ENCODE measurements at regions not wholly inside any gene's neighbourhood (a gene's known extent, or its start where the extent isn't known, plus 50 kb on each side); places are given as distances from the start of the nearest gene placed in this dataset.
A peak's percentile ranks its signal among the peaks of the same experiment; 100 is the strongest.

GRCh38 chr13:68185444-68186141 lies 955.5 kb upstream of the PCDH9 start:
- in situ Hi-C loops (cut with MboI; ENCODE audit: low pct_unique_long_range_greater_than_20kb, low sequenced_read_pairs) = no loop called here
- no peak for DNase-seq

GRCh38 chr13:68176475-68176874 lies 946.3 kb upstream of the PCDH9 start:
- in situ Hi-C loops (cut with MboI; ENCODE audit: low pct_unique_long_range_greater_than_20kb, low sequenced_read_pairs) = no loop called here
- no peak for DNase-seq

- DNase-seq = no peak
- in situ Hi-C loops (cut with MboI; ENCODE audit: low pct_unique_long_range_greater_than_20kb, low sequenced_read_pairs) = no loop called here
These were observed 944.8 kb upstream of the PCDH9 start for GRCh38 chr13:68174893-68175292.

- in situ Hi-C loops (cut with MboI; ENCODE audit: low pct_unique_long_range_greater_than_20kb, low sequenced_read_pairs) = no loop called here
- DNase-seq = peak; percentile 9
These were observed 943.0 kb upstream of the PCDH9 start for GRCh38 chr13:68173111-68173510.

- DNase-seq = no peak
- in situ Hi-C loops (cut with MboI; ENCODE audit: low pct_unique_long_range_greater_than_20kb, low sequenced_read_pairs) = no loop called here
These were observed 940.8 kb upstream of the PCDH9 start for GRCh38 chr13:68170961-68171360.

GRCh38 chr13:68168448-68168847 lies 938.3 kb upstream of the PCDH9 start:
- no peak for DNase-seq
- in situ Hi-C loops (cut with MboI; ENCODE audit: low pct_unique_long_range_greater_than_20kb, low sequenced_read_pairs) = no loop called here

- in situ Hi-C loops (cut with MboI; ENCODE audit: low pct_unique_long_range_greater_than_20kb, low sequenced_read_pairs) = no loop called here
- DNase-seq = no peak
These were observed 930.3 kb upstream of the PCDH9 start for GRCh38 chr13:68160466-68160865.

- DNase-seq = no peak
- in situ Hi-C loops (cut with MboI; ENCODE audit: low pct_unique_long_range_greater_than_20kb, low sequenced_read_pairs) = no loop called here
These were observed 922.3 kb upstream of the PCDH9 start for GRCh38 chr13:68152414-68152813.

GRCh38 chr13:68145852-68146251 lies 915.7 kb upstream of the PCDH9 start:
- in situ Hi-C loops (cut with MboI; ENCODE audit: low pct_unique_long_range_greater_than_20kb, low sequenced_read_pairs) = no loop called here
- DNase-seq = no peak

GRCh38 chr13:68128297-68128915 lies 898.3 kb upstream of the PCDH9 start:
- DNase-seq = no peak
- in situ Hi-C loops (cut with MboI; ENCODE audit: low pct_unique_long_range_greater_than_20kb, low sequenced_read_pairs) = no loop called here

- DNase-seq = no peak
- in situ Hi-C loops (cut with MboI; ENCODE audit: low pct_unique_long_range_greater_than_20kb, low sequenced_read_pairs) = no loop called here
These were observed 894.9 kb upstream of the PCDH9 start for GRCh38 chr13:68125087-68125480.

GRCh38 chr13:68124437-68125086 lies 894.4 kb upstream of the PCDH9 start:
- in situ Hi-C loops (cut with MboI; ENCODE audit: low pct_unique_long_range_greater_than_20kb, low sequenced_read_pairs) = no loop called here

GRCh38 chr13:68110178-68110768 lies 880.1 kb upstream of the PCDH9 start:
- no peak for DNase-seq
- in situ Hi-C loops (cut with MboI; ENCODE audit: low pct_unique_long_range_greater_than_20kb, low sequenced_read_pairs) = no loop called here

More at GRCh38 chr13:68124437-68125086, 894.4 kb upstream of the PCDH9 start:
- no peak for DNase-seq

- DNase-seq = no peak
- in situ Hi-C loops (cut with MboI; ENCODE audit: low pct_unique_long_range_greater_than_20kb, low sequenced_read_pairs) = no loop called here
These were observed 877.5 kb upstream of the PCDH9 start for GRCh38 chr13:68107667-68108066.

- DNase-seq = no peak
- in situ Hi-C loops (cut with MboI; ENCODE audit: low pct_unique_long_range_greater_than_20kb, low sequenced_read_pairs) = no loop called here
These were observed 869.5 kb upstream of the PCDH9 start for GRCh38 chr13:68099631-68100030.

- in situ Hi-C loops (cut with MboI; ENCODE audit: low pct_unique_long_range_greater_than_20kb, low sequenced_read_pairs) = no loop called here
- peak; percentile 71 for DNase-seq
These were observed 850.9 kb upstream of the PCDH9 start for GRCh38 chr13:68081061-68081460.

GRCh38 chr13:68078874-68079273 lies 848.7 kb upstream of the PCDH9 start:
- no peak for DNase-seq
- in situ Hi-C loops (cut with MboI; ENCODE audit: low pct_unique_long_range_greater_than_20kb, low sequenced_read_pairs) = no loop called here

GRCh38 chr13:68078469-68078868 lies 848.3 kb upstream of the PCDH9 start:
- DNase-seq = no peak
- in situ Hi-C loops (cut with MboI; ENCODE audit: low pct_unique_long_range_greater_than_20kb, low sequenced_read_pairs) = no loop called here

GRCh38 chr13:68076046-68076445 lies 845.9 kb upstream of the PCDH9 start:
- in situ Hi-C loops (cut with MboI; ENCODE audit: low pct_unique_long_range_greater_than_20kb, low sequenced_read_pairs) = no loop called here
- no peak for DNase-seq

GRCh38 chr13:68066879-68067513 lies 836.9 kb upstream of the PCDH9 start:
- in situ Hi-C loops (cut with MboI; ENCODE audit: low pct_unique_long_range_greater_than_20kb, low sequenced_read_pairs) = no loop called here
- no peak for DNase-seq
